ENCODE measurements at regions not wholly inside any gene's neighbourhood (a gene's known extent, or its start where the extent isn't known, plus 50 kb on each side); places are given as distances from the start of the nearest gene placed in this dataset.
"Not testable (repeated sequence)": the region's sequence is repeated elsewhere in the genome, so short reads cannot be mapped to it uniquely, and the experiment has no call there.

DNA sequence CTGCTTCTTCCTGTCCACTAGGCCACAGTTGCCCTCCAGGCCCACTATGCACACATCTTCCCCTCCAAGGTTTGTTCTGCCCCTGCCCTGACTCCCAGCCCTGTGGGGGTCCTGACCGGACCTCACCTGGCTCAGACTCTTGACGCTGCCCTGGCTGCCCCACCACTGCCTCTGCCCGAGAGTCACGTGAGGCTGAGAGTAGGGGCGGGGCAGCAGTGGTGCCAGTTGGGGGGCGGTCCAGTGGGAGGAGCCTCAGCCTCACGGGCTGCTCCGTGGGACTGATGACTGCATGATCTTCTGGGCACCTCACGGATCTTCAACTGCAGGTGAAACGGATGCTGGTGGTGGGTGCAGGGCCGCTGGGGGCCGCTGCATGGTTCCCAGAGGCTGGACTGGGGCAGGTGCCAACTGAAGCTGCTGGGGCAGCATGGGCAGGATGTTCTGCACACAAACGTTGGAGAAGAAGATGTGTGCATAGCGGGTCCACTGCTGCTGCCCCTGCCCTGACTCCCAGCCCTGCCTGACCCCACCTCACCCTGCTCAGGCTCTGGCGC lies 77.6 kb downstream of the HHIPL2 start:
- H3K27ac ChIP-seq; H3K79me2 ChIP-seq; H3K4me2 ChIP-seq (ENCODE audit: low read length): not testable (repeated sequence)

DNA sequence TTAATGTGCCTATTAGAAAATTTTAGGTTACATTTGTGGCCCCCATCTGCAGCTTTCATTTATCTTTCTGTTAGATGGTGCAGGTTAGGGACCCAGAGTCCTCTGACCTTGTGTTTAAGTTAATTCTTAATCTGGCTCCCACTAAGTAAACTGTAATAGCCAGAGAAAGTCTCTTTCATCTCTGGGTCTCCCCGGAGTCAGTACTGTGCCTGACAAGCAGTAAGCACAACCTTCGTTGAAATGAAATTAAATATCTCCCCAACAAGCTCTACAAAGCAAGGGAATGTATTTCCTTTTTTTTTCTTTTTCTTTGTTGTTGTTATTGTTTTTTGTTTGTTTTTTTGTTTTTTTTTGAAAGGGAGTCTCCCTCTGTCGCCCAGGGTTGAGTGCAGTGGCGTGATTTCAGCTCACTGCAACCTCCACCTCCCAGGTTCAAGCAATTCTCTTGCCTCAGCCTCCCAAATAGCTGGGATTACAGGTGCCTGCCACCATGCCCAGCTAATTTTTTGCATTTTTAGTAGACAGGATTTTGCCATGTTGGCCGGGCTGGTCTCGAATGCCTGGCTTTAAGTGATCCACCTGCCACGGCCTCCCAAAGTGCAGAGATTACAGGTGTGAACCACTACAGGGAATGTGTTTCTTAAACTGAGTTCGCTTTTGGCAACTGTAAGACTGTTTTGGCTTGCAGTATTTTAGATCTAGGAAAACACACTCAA lies 81.6 kb downstream of the HHIPL2 start:
- no peak overlapping the region for H3K9ac ChIP-seq
- H2AFZ ChIP-seq = no peak overlapping the region
- no peaks in the 10 kb centered on the region for H3K4me1 ChIP-seq
- H3K79me2 ChIP-seq = no peaks in the 10 kb centered on the region
- H3K4me3 ChIP-seq (ENCODE audit: low read depth, low read length) = no peak overlapping the region
- no peaks in the 10 kb centered on the region for H3K36me3 ChIP-seq (ENCODE audit: control insufficient read depth, insufficient read depth, low read length)
- H3K27ac ChIP-seq = no peak overlapping the region
- no peaks in the 10 kb centered on the region for H3K27me3 ChIP-seq (ENCODE audit: control insufficient read depth, insufficient read depth, low read length)
- no peaks in the 10 kb centered on the region for H3K9me3 ChIP-seq (ENCODE audit: control insufficient read depth, low read length)
- TF ChIP-seq, protein P1, sequence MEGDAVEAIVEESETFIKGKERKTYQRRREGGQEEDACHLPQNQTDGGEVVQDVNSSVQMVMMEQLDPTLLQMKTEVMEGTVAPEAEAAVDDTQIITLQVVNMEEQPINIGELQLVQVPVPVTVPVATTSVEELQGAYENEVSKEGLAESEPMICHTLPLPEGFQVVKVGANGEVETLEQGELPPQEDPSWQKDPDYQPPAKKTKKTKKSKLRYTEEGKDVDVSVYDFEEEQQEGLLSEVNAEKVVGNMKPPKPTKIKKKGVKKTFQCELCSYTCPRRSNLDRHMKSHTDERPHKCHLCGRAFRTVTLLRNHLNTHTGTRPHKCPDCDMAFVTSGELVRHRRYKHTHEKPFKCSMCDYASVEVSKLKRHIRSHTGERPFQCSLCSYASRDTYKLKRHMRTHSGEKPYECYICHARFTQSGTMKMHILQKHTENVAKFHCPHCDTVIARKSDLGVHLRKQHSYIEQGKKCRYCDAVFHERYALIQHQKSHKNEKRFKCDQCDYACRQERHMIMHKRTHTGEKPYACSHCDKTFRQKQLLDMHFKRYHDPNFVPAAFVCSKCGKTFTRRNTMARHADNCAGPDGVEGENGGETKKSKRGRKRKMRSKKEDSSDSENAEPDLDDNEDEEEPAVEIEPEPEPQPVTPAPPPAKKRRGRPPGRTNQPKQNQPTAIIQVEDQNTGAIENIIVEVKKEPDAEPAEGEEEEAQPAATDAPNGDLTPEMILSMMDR (IDR thresholded peaks at IDR 0.05) = no peak
- no peak overlapping the region for H3K4me2 ChIP-seq (ENCODE audit: low read length)

More for the DNA sequence above, 77.6 kb downstream of the HHIPL2 start:
- not testable (repeated sequence) for H3K4me3 ChIP-seq (ENCODE audit: low read depth, low read length); H2AFZ ChIP-seq; H3K36me3 ChIP-seq (ENCODE audit: control insufficient read depth, insufficient read depth, low read length); H3K4me1 ChIP-seq; H3K9ac ChIP-seq; H3K9me3 ChIP-seq (ENCODE audit: control insufficient read depth, low read length); H3K27me3 ChIP-seq (ENCODE audit: control insufficient read depth, insufficient read depth, low read length)

DNA sequence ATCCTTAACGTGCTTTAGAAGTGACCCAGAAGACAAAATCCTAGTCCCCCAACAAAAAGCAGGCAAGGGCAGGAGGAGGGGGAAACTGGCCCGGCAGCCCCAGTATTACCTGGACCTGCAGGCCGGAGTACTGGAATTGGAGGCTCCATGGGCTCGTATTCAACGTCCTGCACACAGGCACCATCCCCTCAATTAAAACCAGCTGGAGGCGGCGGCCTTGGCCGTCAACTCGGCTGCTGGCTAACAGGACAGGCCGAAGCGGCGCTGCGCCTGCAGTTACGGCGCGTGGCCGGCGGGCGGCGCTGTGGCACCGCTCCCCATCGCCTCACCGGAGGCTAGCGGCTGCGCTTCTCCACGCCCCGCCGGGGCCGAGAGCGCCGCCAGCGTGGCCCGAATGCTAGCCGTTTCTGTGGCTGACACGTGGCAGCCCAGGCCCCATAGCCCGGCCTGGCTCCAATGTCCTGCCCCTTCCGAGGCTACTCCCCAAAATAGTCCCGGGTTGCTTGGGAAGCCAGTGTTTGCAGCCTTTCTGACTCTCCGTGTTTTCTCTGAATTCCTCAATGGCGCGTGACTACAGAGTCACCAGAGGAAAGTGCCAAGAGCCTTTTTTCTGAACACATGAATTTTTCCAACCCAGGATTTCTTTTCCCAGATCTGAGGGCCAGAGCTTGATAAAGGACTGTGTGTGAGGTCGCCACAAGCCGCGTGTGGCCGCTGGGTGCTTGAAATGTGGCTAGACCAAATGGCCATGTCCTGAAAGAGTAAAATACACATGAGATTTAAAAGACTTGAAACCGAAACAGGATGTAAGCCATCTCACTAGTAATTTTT lies 82.5 kb downstream of the HHIPL2 start:
- Histone ChIP-seq H3K9ac (no peak overlapping the region), H3K9me3 (ENCODE audit: control insufficient read depth, low read length) (no peaks in the 10 kb centered on the region), H3K27ac (peak overlapping the region; percentile 74), H3K4me1 (no peaks in the 10 kb centered on the region), H3K27me3 (ENCODE audit: control insufficient read depth, insufficient read depth, low read length) (no peaks in the 10 kb centered on the region), H3K36me3 (ENCODE audit: control insufficient read depth, insufficient read depth, low read length) (no peaks in the 10 kb centered on the region), H3K79me2 (no peaks in the 10 kb centered on the region), H3K4me3 (ENCODE audit: low read depth, low read length) (peak overlapping the region; percentile 49), H2AFZ (peak overlapping the region; percentile 84), H3K4me2 (ENCODE audit: low read length) (peak overlapping the region; percentile 71)
- TF ChIP-seq, protein P1 (IDR thresholded peaks at IDR 0.05) = peak; percentile 96

DNA sequence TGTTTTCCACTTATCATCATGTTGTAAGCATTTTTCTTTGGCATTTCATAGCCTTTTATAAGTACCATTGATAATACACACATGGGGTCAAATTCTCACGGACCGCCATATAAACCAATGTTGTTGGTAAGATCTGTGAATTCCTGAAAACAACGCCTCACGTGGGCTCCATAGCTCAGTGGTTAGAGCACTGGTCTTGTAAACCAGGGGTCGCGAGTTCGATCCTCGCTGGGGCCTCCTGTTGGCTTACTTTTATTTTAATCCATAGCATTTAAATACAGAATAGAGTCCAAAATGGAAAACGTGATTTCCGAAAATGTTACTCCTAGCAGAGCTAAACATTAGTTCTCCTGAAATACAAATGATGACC lies 83.1 kb downstream of the HHIPL2 start:
- H3K4me2 ChIP-seq (ENCODE audit: low read length) = peak overlapping the region; percentile 52
- peak overlapping the region; percentile 49 for H3K4me3 ChIP-seq (ENCODE audit: low read depth, low read length)
- H3K9me3 ChIP-seq (ENCODE audit: control insufficient read depth, low read length) = no peaks in the 10 kb centered on the region
- H2AFZ ChIP-seq = peak overlapping the region; percentile 84
- H3K36me3 ChIP-seq (ENCODE audit: control insufficient read depth, insufficient read depth, low read length) = no peaks in the 10 kb centered on the region
- no peak overlapping the region for H3K9ac ChIP-seq
- peak overlapping the region; percentile 32 for H3K27ac ChIP-seq
- no peaks in the 10 kb centered on the region for H3K27me3 ChIP-seq (ENCODE audit: control insufficient read depth, insufficient read depth, low read length)
- TF ChIP-seq, protein P1 (IDR thresholded peaks at IDR 0.05) = no peak
- H3K79me2 ChIP-seq = no peaks in the 10 kb centered on the region
- H3K4me1 ChIP-seq = no peaks in the 10 kb centered on the region

DNA sequence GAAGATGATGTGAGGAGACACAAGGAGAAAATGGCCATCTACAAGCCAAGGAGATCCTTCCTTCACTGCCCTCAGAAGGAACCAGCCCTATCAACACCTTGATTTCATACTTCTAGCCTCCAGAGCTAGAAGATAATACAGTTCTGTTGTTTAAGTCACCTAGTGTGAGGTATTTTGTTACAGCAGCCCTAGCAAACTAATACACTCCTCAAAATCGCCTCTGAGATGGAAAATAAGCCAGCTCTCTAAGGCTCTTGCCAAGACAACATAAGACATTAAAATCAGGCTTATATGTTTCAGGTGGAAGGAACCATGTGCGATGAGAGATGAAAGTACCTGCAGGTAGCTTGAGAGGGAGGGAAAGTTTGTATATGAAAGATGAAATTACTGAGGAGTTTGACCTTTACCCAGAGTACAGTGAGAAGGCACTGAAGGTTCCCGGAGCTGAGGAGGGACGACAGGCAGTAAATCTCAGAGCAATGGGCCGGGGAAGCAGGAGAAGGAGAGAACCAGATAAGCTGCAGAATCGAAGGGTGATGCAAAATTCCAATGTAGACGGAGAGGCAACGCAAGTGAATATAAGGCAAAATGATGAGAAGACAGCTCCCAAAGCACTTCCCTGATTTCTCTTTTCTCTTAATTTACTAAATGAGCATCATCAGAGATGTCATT lies 84.7 kb downstream of the HHIPL2 start:
- Histone ChIP-seq H3K27me3 (ENCODE audit: control insufficient read depth, insufficient read depth, low read length) (no peaks in the 10 kb centered on the region), H3K9ac (no peak overlapping the region), H3K4me3 (ENCODE audit: low read depth, low read length) (no peak overlapping the region), H3K9me3 (ENCODE audit: control insufficient read depth, low read length) (no peaks in the 10 kb centered on the region), H3K4me1 (no peaks in the 10 kb centered on the region), H2AFZ (no peak overlapping the region), H3K4me2 (ENCODE audit: low read length) (no peak overlapping the region), H3K36me3 (ENCODE audit: control insufficient read depth, insufficient read depth, low read length) (no peaks in the 10 kb centered on the region), H3K27ac (no peak overlapping the region), H3K79me2 (no peaks in the 10 kb centered on the region)
- TF ChIP-seq, protein P1 (IDR thresholded peaks at IDR 0.05) = no peak
